Activated CD4-positive, alpha-beta T cell treated with anti-CD3 and anti-CD28 coated beads, Interleukin-10, Interleukin-2, amounts not matched to agents 100 ng/mL and 50 ng/mL, durations not matched to agents 16 hours and 8 hours (primary cell): ENCODE measurements at regions not wholly inside any gene's neighbourhood (a gene's known extent, or its start where the extent isn't known, plus 50 kb on each side); places are given as distances from the start of the nearest gene placed in this dataset.

Source experiments
- DNase-seq: peaks from one replicate; pipeline ENCODE4 v3.0.0-alpha.2; 2020

DNA sequence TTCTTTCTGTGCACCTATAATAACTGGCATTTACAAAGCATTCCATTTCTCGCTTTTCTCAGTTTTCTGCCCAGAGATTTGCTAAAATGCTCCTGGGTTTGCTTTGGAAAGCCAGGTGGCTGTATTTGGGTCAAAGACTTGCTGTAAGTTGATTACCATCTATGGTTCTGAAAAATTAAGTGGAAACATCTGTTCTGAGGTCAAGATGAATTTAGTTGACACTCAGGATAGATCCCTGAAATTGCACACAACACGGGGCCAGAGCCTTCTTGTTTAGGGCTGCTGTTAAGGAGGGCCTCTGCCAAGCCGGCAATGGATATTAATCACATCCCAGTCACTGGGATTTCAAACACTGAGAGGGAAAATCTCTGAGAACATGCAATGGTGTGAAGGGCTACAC is 111.6 kb upstream of the GLI3 start:
- no peak for DNase-seq

DNA sequence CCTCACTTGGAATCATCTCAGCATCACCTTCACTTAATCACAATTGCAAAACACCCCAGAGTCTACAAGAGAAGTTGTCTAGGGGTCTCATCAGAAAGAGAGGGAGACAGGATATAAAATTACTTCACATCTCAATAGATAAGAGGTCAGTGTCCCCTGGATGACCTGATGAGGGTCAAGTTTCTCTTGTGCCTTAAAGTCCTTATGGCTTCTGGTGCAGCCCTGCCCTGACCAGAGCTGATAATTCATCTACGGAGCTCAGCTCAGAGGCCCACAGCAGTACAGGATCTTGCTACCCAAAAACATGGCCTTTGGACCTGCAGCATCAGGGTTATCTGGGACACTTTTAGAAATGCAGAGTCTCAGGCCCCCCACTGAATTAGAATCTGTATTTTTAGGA is 111.1 kb upstream of the GLI3 start:
- no peak for DNase-seq

DNA sequence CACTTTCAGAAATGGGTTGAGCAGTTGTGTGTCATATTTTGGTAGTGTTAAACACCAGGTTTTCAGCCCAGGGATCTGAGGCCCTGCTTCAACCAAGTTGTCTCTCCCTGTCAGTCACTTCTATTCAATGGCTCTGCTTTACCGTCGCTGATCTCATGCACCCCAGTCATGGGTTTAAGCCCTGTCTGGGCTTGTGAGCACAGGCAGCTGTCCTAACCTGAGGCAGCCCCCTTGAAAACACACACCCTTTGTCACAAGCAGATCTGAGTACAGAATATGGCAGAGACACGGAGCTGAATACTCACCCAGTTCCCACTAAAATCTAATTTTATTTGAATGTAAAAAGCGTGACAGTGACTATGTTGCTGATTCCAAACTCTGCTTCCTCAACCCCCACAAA is 110.6 kb upstream of the GLI3 start:
- no peak for DNase-seq

DNA sequence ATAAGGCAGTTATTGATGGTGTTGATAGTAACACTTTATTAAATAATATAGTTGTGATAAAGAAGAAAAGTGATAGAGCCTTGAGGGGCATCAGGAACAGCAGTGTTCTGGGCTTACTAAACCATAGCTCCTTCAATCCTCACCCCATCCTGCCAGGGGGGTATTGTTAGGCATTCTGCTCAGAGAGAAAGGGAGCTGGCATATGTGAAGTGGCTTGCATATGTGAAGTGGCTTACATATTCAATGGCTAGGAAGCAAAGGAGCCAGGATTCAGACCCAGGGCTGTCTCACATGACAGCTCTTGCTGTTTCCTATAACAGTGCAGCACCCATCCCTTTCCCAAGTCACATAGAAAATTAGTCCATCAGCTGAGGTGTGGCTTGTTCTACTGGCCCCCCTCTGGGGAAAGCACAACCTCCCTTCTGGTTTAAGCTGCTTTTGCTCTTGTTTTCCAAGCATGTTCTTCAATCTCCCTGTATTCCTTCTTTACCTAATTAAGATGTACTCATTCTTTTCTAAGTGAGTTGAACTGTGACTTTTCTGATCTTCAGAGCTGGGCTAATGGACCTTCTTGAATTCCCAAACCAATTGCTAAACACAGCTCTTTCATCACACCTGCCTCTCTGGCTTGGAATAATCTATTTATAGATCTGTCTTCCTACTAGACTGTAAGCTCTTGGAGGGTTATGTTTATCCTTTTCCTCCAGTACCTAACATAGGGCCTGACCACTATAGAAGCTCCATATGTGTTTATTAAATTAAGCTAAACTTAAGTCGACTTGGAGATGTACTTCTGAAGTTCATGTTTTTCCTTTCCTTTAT is 108.7 kb upstream of the GLI3 start:
- no peak for DNase-seq

DNA sequence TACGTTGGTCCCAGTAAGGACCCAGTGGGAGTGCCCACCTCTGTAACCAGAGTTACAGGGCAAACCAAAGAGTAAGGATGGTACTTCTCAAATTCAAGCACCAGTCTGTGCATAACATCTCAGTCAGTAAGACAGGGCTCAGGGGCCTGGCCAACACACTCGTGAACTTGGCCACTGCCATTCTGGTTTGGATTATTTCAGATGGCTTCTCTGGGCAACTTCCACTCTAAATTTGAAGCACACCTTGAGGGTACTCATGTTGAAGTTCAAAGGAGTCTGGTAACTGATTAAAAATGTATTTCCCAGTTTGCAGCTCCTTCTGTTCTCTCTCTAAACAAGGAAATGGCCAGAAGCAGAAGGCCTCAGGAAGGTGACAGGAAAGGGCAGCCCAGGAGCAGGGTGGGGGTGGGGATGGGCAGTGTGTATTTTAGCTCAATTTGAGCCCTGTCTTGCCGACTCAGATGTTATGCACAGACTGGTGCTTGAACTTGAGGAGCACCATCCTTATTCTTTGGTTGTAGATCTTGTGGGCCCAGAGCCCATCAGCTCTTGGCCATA is 107.3 kb upstream of the GLI3 start:
- DNase-seq, result no peak

DNA sequence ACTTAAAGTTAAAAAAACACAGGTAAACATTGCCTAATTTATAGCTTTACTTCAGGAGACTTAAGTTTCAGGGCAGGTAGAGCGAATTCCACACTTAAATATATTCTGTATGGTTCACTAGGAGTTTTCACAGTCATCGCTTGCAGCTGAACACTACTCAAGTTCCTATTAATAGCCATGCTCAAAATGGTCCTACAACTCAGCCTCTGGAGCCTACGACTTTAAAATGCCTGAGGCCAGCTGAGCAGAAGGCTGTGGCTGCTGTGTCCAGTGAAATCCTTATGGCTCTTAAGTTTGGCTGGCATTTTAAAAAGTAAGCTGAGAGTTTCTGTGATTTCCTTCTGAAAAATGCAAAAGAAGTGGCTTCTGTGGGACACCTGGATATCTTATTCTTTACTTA is 105.4 kb upstream of the GLI3 start:
- no peak for DNase-seq

DNA sequence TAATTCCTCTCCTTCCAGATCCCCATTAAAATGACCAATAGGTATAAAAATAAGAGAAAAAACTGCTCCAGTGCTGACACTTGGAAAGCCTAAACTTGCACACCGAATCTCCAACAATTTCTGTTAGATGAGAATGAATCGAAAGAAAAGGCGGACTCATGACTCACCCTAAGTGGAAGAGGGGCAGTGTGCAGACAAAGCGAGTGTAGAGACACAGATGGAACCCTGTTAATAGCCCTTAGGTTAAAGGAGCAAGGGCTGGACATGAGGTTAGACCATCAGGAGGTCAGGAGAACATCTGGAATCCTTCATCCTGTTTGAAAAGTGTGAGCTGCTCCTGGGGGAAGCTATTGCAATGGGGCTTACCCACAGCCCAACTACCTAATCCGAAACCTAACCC is 103.4 kb upstream of the GLI3 start:
- DNase-seq, result no peak

DNA sequence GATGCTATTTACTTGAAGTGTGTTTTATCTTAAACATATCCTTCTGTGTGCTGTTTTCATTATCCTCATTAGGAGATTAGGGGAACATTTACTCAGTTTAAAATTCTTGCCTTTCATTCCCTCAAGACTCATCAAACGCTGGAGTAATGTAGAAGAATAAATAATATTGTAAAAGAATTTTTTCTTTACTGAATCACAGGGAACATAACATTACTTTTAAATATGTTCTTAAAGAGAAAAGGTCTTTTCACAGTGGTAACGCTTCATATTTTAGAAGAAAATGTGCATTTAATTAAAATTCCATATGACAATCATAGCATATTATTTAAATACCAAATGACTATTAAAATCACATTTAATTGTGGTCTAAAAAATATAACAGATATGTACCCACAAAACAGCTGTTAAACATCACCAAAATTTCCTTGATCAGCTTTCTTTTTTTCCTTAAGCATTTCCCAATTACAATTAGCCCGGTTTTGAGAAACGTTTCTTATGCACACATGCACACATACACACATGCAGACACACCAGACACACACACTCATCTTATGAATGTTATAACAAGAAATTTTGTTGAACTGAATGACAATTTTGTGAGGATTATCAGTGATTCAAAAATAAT is 102.0 kb upstream of the GLI3 start:
- no peak for DNase-seq

DNA sequence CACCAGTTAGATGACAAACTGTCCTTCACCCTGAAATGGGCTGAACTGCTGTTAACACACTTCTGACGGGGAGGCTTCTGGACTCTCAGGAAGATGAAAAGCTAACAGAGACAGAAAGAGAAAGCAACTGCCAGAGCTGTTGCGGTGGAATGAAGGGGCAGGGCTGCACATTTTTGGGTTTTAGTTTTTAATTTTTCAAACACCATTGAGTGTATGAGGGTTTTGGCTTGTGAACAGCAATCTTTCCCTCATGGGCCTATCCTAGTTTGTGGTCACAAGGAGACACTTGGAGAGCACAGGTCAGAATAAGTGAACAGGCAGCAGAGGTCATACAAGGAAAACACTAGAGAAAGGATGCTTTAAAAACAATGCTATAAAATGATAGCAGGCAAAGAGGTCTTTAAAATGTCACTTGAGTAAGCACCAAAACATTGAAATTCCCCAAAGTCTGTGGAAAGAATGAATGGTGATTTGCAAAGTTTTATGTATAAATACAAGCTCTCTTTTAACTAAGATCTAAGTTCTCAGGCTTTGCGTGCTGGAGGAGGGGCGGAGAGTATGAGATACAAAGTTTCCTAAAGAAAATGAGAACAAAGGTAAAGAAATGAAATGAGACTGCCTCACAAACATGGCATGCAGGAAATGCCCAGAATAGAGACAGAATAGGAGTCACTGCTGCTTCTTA is 101.4 kb upstream of the GLI3 start:
- DNase-seq, result no peak

DNA sequence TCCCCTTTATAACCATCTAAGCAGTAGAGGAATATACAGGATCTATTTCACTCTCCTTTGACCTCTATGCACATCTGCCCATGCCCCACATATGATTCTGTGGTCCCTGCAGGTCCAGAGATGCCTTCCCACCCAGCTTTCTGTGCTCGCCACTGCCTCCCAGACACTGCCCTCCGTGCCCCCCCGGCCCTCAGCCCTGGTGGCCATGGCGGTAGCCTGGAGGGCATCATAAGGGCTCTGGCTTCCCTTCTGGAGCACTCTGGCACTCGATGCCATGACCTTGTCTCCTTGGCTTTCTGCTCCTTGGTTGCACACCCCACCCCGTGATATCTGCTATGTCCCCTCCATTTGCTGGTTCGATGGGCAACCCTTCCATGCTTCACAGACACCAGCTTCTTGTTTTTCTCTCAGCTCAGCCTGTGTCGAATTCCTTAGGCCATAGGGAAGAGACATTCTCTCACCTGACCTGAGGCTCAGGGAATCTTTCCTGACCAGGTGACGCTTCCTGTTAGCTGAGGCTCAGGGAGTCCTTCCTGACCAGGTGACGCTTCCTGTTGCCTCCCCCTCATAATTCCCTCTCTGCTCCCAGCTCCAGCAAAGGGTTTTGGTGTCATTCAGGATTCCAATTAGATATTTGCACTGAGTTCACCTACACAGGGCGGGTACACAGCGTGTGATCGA is 100.4 kb upstream of the GLI3 start:
- DNase-seq, result no peak

DNA sequence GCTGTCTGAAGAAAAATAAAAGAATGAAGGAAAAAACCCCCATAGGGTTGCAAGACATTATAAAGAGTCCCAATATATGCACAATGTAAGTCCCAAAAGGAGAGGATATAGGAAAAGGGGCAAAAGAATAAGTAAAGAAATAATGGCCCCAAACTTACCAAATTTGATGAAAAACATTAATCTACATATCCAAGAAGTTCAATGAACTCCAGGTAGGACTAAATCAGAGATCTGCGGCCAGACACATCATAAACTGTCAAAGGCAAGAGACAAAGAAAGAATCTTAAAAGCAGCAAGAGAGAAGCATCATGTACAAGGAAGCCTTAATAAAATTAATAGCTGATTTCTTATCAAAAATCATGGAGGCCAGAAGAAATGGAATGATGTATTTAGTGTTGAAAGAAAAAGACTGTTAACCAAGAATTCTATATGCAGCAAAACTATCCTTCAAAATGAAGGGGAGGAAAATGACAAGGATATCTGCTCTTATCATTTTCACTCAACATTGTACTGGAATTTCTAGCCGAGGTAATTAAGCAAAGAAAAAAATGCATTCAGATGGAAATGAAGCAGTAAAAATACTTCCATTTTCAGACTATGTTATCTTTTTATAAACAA is 95.7 kb upstream of the GLI3 start:
- DNase-seq, result no peak

DNA sequence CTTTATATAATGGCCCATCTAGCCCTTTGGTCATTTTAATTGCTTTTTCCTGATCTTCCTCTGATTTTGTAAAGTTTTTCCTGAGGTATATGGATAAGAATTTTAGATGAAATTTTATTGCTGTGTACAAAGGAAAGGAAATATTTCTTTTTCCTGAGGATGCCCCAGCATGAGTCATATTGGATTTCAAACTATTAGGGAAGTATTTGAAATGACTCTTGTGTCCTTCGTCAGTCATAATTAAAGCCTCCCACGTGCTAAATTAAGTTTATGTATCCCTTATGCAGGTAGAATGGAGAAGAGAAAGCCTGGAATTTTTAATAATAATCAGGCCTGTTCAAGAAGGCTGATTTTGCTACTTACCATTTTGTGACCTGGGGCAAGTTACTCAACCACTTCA is 82.6 kb upstream of the GLI3 start:
- no peak for DNase-seq

DNA sequence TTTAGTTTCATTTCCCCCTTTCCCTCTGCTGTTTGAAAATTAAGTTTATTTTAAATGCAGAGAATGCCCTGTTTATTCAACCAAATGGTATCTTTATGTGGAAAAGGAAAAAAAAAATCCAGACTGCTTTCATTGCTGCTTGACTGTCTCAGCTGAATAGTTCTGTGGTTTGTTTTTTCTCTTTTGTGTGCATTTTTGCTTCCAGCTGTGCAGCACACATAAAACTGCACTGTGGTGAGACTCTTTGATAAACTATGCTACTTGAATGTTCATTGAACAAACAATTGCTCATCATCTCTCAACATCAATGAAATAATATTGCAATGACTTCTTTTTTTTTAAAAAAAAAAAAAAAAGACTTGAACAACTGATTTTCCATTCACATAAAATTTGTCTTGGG is 78.6 kb upstream of the GLI3 start:
- DNase-seq, result no peak

DNA sequence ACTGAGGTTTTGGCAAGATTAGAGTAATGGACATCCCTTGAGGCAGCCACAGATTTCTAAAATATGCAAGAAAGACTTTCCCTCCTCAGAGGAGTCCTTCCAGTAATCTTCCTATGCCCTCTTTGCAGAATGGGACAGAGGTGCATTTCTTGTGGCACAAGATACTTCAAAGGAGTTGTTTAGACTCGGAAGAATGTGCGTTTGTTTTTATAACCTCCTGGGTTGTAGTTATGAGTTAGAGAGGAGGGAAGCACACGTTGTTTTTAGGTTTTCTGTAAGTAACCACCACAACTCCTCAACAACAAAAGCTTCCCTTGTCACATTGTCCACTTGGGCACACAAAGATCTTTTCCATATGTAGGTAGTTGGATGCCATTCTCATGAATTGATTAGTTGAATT is 78.1 kb upstream of the GLI3 start:
- DNase-seq, result no peak

DNA sequence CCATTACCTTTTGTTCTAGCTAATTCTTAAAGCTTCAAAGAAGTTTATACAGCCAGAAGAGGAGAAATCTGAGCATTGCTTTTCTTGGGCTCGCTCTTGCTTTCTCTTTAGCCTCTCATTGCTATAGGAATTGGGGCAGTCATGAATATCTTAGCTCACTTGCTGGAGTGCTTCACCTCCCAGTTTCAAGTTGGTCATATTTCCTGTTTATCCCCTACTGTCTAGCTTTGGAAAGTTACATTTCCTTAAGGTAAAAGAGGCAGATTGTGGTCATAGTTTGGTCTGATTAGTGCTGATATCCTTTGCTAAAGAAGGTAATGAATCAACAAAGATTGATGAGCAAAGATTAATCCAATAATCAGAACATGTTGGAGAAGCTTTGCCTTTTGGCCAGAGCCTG is 77.7 kb upstream of the GLI3 start:
- DNase-seq, result no peak

DNA sequence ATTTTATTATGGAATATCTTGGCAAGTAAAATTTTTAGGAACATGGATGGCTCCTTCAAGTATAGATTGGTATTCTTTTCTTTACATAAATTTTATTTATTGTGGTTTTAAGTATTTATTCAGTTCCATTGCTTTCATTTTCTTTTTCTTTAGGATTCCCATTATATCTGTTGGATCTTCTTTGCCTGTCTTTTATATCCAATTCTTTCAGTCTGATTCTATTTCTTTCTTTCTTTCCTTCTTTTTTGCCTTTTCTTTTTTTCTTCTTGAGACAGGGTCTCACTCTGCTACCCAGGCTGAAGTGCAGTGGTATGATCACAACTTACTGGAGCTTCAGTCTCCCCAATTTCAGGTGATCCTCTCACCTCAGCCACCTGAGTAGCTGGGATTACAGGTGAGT is 74.2 kb upstream of the GLI3 start:
- no peak for DNase-seq

DNA sequence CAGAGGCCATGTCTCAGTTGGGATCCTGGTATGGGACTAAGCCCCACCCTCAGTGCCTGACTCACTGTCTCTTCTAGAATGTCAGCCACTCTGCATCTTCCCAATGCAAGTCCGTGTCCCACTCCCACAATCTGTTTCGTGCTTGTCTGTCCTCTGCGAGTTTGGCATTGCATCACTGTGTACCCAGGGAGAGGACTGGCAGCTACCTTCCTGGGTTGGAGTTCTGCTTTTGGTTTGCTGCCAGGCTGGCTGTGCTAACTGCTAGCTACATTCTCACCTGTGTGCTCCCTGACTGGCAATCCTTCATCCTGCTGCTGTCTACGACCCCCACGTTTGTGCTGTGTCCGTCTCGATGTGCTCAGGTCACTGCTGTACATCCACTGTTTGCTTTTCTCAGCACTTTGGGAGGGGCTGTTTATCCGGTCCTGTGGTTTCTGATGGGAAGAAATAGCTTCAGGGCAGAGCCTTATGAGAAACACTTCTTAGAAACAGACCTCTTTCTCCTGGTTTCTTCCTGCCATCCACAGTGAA is 56.0 kb upstream of the GLI3 start:
- DNase-seq, result no peak

DNA sequence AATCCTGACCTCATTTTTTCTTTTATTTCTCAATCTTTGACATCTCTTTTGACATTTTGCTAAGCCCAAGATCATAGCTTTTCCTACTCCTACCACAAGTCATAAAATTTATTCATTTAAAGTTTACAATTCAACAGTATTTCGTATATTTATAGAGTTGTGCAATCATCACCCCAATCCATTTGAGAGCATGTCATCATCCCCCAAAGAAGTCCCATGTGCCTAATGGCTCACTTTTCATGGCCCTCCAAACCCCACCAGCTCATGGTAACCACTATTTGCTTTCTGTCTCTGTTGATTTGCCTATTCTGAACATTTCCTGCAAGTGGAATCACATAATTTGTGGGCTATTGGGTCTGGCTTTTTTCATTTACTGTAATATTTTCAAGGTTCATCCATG is 52.5 kb upstream of the GLI3 start:
- no peak for DNase-seq
